ENCODE measurements at regions not wholly inside any gene's neighbourhood (a gene's known extent, or its start where the extent isn't known, plus 50 kb on each side); places are given as distances from the start of the nearest gene placed in this dataset.

GRCh38 chr13:94914895-94915294 lies 202.6 kb upstream of the SOX21 start:
- H4K8ac ChIP-seq (ENCODE audit: low read length), result no peak overlapping the region
- no peaks in the 10 kb centered on the region for H3K79me1 ChIP-seq (replicated peaks; ENCODE audit: low read length, poor library complexity, severe bottlenecking)
- no CpG with 5 or more reads among the region's 1 CpG for WGBS
- H2BK5ac ChIP-seq (ENCODE audit: low read depth, low read length, poor library complexity, severe bottlenecking), result no peak overlapping the region
- no peak overlapping the region for H3K4me3 ChIP-seq (ENCODE audit: insufficient read depth in 1 of 2, low read depth in 1 of 2, low read length in 2 of 2)
- no peak overlapping the region for H2BK15ac ChIP-seq (ENCODE audit: low read depth, poor library complexity, severe bottlenecking)
- H2AFZ ChIP-seq (ENCODE audit: low read depth, low read length), result no peak overlapping the region
- no peak overlapping the region for H3K27ac ChIP-seq (ENCODE audit: low read length, poor library complexity, severe bottlenecking)
- no peak overlapping the region for H3K4me2 ChIP-seq (ENCODE audit: low read length, poor library complexity, severe bottlenecking)
- no peak overlapping the region for H3K14ac ChIP-seq (ENCODE audit: low read length in 2 of 2)
- no peak overlapping the region for H3K18ac ChIP-seq (ENCODE audit: low read depth in 1 of 2, low read length in 2 of 2)
- H3K36me3 ChIP-seq (ENCODE audit: control insufficient read depth in 1 of 2, insufficient read depth in 2 of 2, low read depth in 1 of 2, low read length in 2 of 2), result no peaks in the 10 kb centered on the region
- H4K91ac ChIP-seq (ENCODE audit: low read length), result no peak overlapping the region
- no peak overlapping the region for H3K4ac ChIP-seq (ENCODE audit: low read depth in 1 of 2, low read length in 2 of 2)
- no peaks in the 10 kb centered on the region for H3K4me1 ChIP-seq (ENCODE audit: control insufficient read depth, insufficient read depth, low read depth, low read length)
- H3K23ac ChIP-seq (ENCODE audit: low read length in 2 of 2), result no peak overlapping the region
- peaks cover 0 to 5% of the 10 kb centered on the region in 2 experiments for H3K27me3 ChIP-seq (ENCODE audit: control insufficient read depth in 1 of 2, insufficient read depth in 1 of 2, low read length in 2 of 2)
- no peak overlapping the region for H3K9ac ChIP-seq (ENCODE audit: low read length)
- no peak overlapping the region for H2AK5ac ChIP-seq (ENCODE audit: low read length, severe bottlenecking)
- no peak overlapping the region for H2BK12ac ChIP-seq (ENCODE audit: low read length in 2 of 2)
- no peak overlapping the region for H2BK120ac ChIP-seq (ENCODE audit: low read depth, low read length)
- DNase-seq, result no peak
- H3K9me3 ChIP-seq (ENCODE audit: control insufficient read depth, low read length), result no peaks in the 10 kb centered on the region

GRCh38 chr13:94906605-94907004 lies 194.3 kb upstream of the SOX21 start:
- no peak for DNase-seq
- Histone ChIP-seq H3K9ac (ENCODE audit: low read length) (no peak overlapping the region), H2AFZ (ENCODE audit: low read depth, low read length) (no peak overlapping the region), H3K23ac (ENCODE audit: low read length in 2 of 2) (no peak overlapping the region), H3K4me3 (ENCODE audit: insufficient read depth in 1 of 2, low read depth in 1 of 2, low read length in 2 of 2) (no peak overlapping the region), H3K4me1 (ENCODE audit: control insufficient read depth, insufficient read depth, low read depth, low read length) (no peaks in the 10 kb centered on the region), H4K8ac (ENCODE audit: low read length) (no peak overlapping the region), H2AK5ac (ENCODE audit: low read length, severe bottlenecking) (no peak overlapping the region), H2BK120ac (ENCODE audit: low read depth, low read length) (no peak overlapping the region), H2BK15ac (ENCODE audit: low read depth, poor library complexity, severe bottlenecking) (no peak overlapping the region), H3K79me1 (replicated peaks; ENCODE audit: low read length, poor library complexity, severe bottlenecking) (no peaks in the 10 kb centered on the region), H3K27me3 (ENCODE audit: control insufficient read depth in 1 of 2, insufficient read depth in 1 of 2, low read length in 2 of 2) (peaks cover 0 to 8% of the 10 kb centered on the region in 2 experiments), H3K9me3 (ENCODE audit: control insufficient read depth, low read length) (no peaks in the 10 kb centered on the region), H3K4ac (ENCODE audit: low read depth in 1 of 2, low read length in 2 of 2) (no peak overlapping the region), H3K14ac (ENCODE audit: low read length in 2 of 2) (no peak overlapping the region), H2BK5ac (ENCODE audit: low read depth, low read length, poor library complexity, severe bottlenecking) (no peak overlapping the region), H3K18ac (ENCODE audit: low read depth in 1 of 2, low read length in 2 of 2) (no peak overlapping the region), H4K91ac (ENCODE audit: low read length) (no peak overlapping the region), H3K4me2 (ENCODE audit: low read length, poor library complexity, severe bottlenecking) (no peak overlapping the region), H2BK12ac (ENCODE audit: low read length in 2 of 2) (no peak overlapping the region), H3K27ac (ENCODE audit: low read length, poor library complexity, severe bottlenecking) (no peak overlapping the region), H3K36me3 (ENCODE audit: control insufficient read depth in 1 of 2, insufficient read depth in 2 of 2, low read depth in 1 of 2, low read length in 2 of 2) (no peaks in the 10 kb centered on the region)
- no CpG with 5 or more reads among the region's 2 CpGs for WGBS

- H3K4me3 ChIP-seq (ENCODE audit: insufficient read depth in 1 of 2, low read depth in 1 of 2, low read length in 2 of 2), result no peak overlapping the region
- no peak overlapping the region for H3K14ac ChIP-seq (ENCODE audit: low read length in 2 of 2)
- H3K27me3 ChIP-seq (ENCODE audit: control insufficient read depth in 1 of 2, insufficient read depth in 1 of 2, low read length in 2 of 2), result no peaks in the 10 kb centered on the region
- H2BK12ac ChIP-seq (ENCODE audit: low read length in 2 of 2), result no peak overlapping the region
- H4K91ac ChIP-seq (ENCODE audit: low read length), result no peak overlapping the region
- no peak overlapping the region for H3K4me2 ChIP-seq (ENCODE audit: low read length, poor library complexity, severe bottlenecking)
- no peaks in the 10 kb centered on the region for H3K4me1 ChIP-seq (ENCODE audit: control insufficient read depth, insufficient read depth, low read depth, low read length)
- H2BK120ac ChIP-seq (ENCODE audit: low read depth, low read length), result no peak overlapping the region
- DNase-seq, result no peak
- no peaks in the 10 kb centered on the region for H3K9me3 ChIP-seq (ENCODE audit: control insufficient read depth, low read length)
- H4K8ac ChIP-seq (ENCODE audit: low read length), result no peak overlapping the region
- no peak overlapping the region for H3K18ac ChIP-seq (ENCODE audit: low read depth in 1 of 2, low read length in 2 of 2)
- no peak overlapping the region for H2BK5ac ChIP-seq (ENCODE audit: low read depth, low read length, poor library complexity, severe bottlenecking)
- no peaks in the 10 kb centered on the region for H3K79me1 ChIP-seq (replicated peaks; ENCODE audit: low read length, poor library complexity, severe bottlenecking)
- H3K4ac ChIP-seq (ENCODE audit: low read depth in 1 of 2, low read length in 2 of 2), result no peak overlapping the region
- WGBS, result 82% methylated on average over 3 of the region's 4 CpGs
- H3K27ac ChIP-seq (ENCODE audit: low read length, poor library complexity, severe bottlenecking), result no peak overlapping the region
- no peak overlapping the region for H3K9ac ChIP-seq (ENCODE audit: low read length)
- H2AK5ac ChIP-seq (ENCODE audit: low read length, severe bottlenecking), result no peak overlapping the region
- no peak overlapping the region for H2BK15ac ChIP-seq (ENCODE audit: low read depth, poor library complexity, severe bottlenecking)
- no peak overlapping the region for H2AFZ ChIP-seq (ENCODE audit: low read depth, low read length)
- H3K36me3 ChIP-seq (ENCODE audit: control insufficient read depth in 1 of 2, insufficient read depth in 2 of 2, low read depth in 1 of 2, low read length in 2 of 2), result no peaks in the 10 kb centered on the region
- H3K23ac ChIP-seq (ENCODE audit: low read length in 2 of 2), result no peak overlapping the region
These were observed 190.5 kb upstream of the SOX21 start for GRCh38 chr13:94902722-94903407.

DNA sequence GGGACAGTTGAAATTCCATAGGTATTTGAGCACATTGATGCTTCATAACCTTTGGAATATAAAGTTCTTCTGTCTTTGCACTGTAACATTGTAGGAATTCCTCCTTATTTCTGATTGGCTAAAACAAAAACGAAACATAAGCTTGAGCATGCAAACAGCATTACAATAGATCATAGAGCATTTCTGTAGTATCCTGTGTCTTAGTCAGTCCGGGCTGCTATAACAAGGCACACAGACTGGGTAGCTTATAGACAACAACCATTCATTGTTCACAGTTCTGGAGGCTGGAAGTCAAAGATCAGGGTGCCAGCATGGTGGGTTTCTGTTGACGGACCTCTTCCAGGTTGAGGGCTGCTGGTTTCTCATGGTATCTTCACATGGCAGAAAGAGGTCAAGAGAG lies 188.7 kb upstream of the SOX21 start:
- Histone ChIP-seq H2AFZ (ENCODE audit: low read depth, low read length) (no peak overlapping the region), H2BK15ac (ENCODE audit: low read depth, poor library complexity, severe bottlenecking) (no peak overlapping the region), H3K4ac (ENCODE audit: low read depth in 1 of 2, low read length in 2 of 2) (no peak overlapping the region), H2BK5ac (ENCODE audit: low read depth, low read length, poor library complexity, severe bottlenecking) (no peak overlapping the region), H3K27me3 (ENCODE audit: control insufficient read depth in 1 of 2, insufficient read depth in 1 of 2, low read length in 2 of 2) (no peaks in the 10 kb centered on the region), H4K91ac (ENCODE audit: low read length) (no peak overlapping the region), H3K9ac (ENCODE audit: low read length) (no peak overlapping the region), H3K14ac (ENCODE audit: low read length in 2 of 2) (no peak overlapping the region), H2BK12ac (ENCODE audit: low read length in 2 of 2) (no peak overlapping the region), H2BK120ac (ENCODE audit: low read depth, low read length) (no peak overlapping the region), H3K9me3 (ENCODE audit: control insufficient read depth, low read length) (no peaks in the 10 kb centered on the region), H3K4me2 (ENCODE audit: low read length, poor library complexity, severe bottlenecking) (no peak overlapping the region), H3K36me3 (ENCODE audit: control insufficient read depth in 1 of 2, insufficient read depth in 2 of 2, low read depth in 1 of 2, low read length in 2 of 2) (no peaks in the 10 kb centered on the region), H4K8ac (ENCODE audit: low read length) (no peak overlapping the region), H3K18ac (ENCODE audit: low read depth in 1 of 2, low read length in 2 of 2) (no peak overlapping the region), H3K79me1 (replicated peaks; ENCODE audit: low read length, poor library complexity, severe bottlenecking) (no peaks in the 10 kb centered on the region), H3K23ac (ENCODE audit: low read length in 2 of 2) (no peak overlapping the region), H2AK5ac (ENCODE audit: low read length, severe bottlenecking) (no peak overlapping the region), H3K4me3 (ENCODE audit: insufficient read depth in 1 of 2, low read depth in 1 of 2, low read length in 2 of 2) (no peak overlapping the region), H3K4me1 (ENCODE audit: control insufficient read depth, insufficient read depth, low read depth, low read length) (no peaks in the 10 kb centered on the region), H3K27ac (ENCODE audit: low read length, poor library complexity, severe bottlenecking) (no peak overlapping the region)
- no peak for DNase-seq
- WGBS, result 83% methylated on average over 2 of the region's 3 CpGs
